ENCODE measurements at regions not wholly inside any gene's neighbourhood (a gene's known extent, or its start where the extent isn't known, plus 50 kb on each side); places are given as distances from the start of the nearest gene placed in this dataset.

DNA sequence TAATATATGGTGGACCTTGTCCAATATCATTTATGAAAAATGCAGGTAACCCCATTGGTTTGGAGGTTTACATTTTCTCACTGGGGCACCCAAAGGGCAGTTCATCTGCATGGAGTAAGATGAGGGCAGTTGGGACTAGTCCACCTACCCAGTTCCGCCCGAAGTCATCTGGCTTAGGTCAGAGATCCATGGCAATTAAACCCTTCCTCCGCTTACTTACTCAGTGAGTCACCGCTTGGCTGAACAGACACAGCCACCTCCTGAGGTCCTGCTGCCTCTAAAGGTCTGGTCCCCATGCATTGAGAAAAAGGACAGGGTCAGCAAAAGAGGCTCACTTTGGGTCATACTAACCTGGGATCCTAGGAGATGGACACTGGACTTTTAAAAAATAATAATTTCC is 102.9 kb upstream of the PRL start:
- TF ChIP-seq CTCF (IDR thresholded peaks at IDR 0.05; ENCODE audit: unreplicated experiment) = no peak
- Mint-ChIP-seq H3K27ac (ENCODE audit: unreplicated experiment) (no peak overlapping the region), H3K4me3 (ENCODE audit: unreplicated experiment) (no peak overlapping the region), H3K36me3 (ENCODE audit: low read depth, unreplicated experiment) (no peaks in the 10 kb centered on the region), H3K4me1 (ENCODE audit: unreplicated experiment) (no peaks in the 10 kb centered on the region), H3K27me3 (ENCODE audit: unreplicated experiment) (no peaks in the 10 kb centered on the region), H3K9me3 (ENCODE audit: unreplicated experiment) (no peaks in the 10 kb centered on the region)
- DNase-seq (ENCODE audit: low spot score) = no peak

DNA sequence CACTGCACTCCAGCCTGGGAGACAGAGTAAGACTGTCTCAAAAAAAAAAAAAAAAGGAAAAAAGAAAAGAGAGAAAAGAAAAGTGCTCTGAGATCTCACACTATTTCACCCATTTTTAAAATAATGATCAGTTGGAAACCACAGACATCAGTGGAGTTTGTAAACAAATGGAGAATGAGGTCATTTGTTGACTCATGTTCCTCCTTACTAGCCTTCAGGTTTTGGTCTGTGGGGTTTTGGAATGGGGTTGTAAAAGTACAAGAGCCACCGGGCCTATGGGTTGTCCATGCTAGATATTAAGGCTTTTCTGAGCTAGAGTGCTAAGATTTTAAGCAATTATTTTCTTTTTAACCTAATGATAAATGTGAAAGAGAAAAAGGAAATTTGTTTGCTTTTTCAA is 104.4 kb upstream of the PRL start:
- H3K4me1 Mint-ChIP-seq (ENCODE audit: unreplicated experiment) = no peaks in the 10 kb centered on the region

DNA sequence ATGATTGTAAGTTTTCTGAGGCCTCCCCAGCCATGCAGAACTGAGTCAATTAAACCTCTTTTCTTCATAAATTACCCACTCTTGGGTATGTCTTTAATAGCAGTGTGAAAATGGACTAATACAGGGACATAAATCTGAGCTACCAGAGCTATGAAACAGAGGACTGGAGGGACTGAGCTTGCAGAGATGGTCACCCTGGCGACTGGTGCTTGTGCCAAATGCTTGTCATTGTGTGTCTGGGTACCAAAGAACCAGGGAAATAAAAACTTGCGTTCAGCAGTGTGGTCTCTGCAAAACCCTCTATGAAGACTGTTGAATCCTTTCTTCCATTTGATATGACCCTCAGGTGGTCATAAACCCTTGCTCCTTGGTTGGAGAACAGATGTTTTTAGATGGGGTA is 105.1 kb upstream of the PRL start:
- Mint-ChIP-seq H3K27ac (ENCODE audit: unreplicated experiment) (no peak overlapping the region), H3K4me3 (ENCODE audit: unreplicated experiment) (no peak overlapping the region), H3K9me3 (ENCODE audit: unreplicated experiment) (no peaks in the 10 kb centered on the region), H3K36me3 (ENCODE audit: low read depth, unreplicated experiment) (no peaks in the 10 kb centered on the region), H3K27me3 (ENCODE audit: unreplicated experiment) (no peaks in the 10 kb centered on the region), H3K4me1 (ENCODE audit: unreplicated experiment) (no peaks in the 10 kb centered on the region)
- DNase-seq (ENCODE audit: low spot score) = no peak
- no peak for TF ChIP-seq CTCF (IDR thresholded peaks at IDR 0.05; ENCODE audit: unreplicated experiment)

More for the DNA sequence above, 104.4 kb upstream of the PRL start:
- no peak for TF ChIP-seq CTCF (IDR thresholded peaks at IDR 0.05; ENCODE audit: unreplicated experiment)
- Mint-ChIP-seq H3K27ac (ENCODE audit: unreplicated experiment) (no peak overlapping the region), H3K4me3 (ENCODE audit: unreplicated experiment) (no peak overlapping the region), H3K27me3 (ENCODE audit: unreplicated experiment) (no peaks in the 10 kb centered on the region), H3K9me3 (ENCODE audit: unreplicated experiment) (no peaks in the 10 kb centered on the region), H3K36me3 (ENCODE audit: low read depth, unreplicated experiment) (no peaks in the 10 kb centered on the region)
- no peak for DNase-seq (ENCODE audit: low spot score)

- Mint-ChIP-seq H3K36me3 (ENCODE audit: low read depth, unreplicated experiment) (no peaks in the 10 kb centered on the region), H3K27me3 (ENCODE audit: unreplicated experiment) (peaks cover 3% of the 10 kb centered on the region), H3K9me3 (ENCODE audit: unreplicated experiment) (no peaks in the 10 kb centered on the region)
Observed at GRCh38 chr6:22409486-22409885, 112.7 kb upstream of the PRL start.

More at GRCh38 chr6:22409486-22409885, 112.7 kb upstream of the PRL start:
- no peak for DNase-seq (ENCODE audit: low spot score)
- no peak overlapping the region for H3K27ac Mint-ChIP-seq (ENCODE audit: unreplicated experiment)
- peaks cover 15% of the 10 kb centered on the region for H3K4me1 Mint-ChIP-seq (ENCODE audit: unreplicated experiment)
- no peak overlapping the region for H3K4me3 Mint-ChIP-seq (ENCODE audit: unreplicated experiment)
- no peak for TF ChIP-seq CTCF (IDR thresholded peaks at IDR 0.05; ENCODE audit: unreplicated experiment)

Measured in endothelial cell (in vitro differentiated cells).